ENCODE measurements at regions not wholly inside any gene's neighbourhood (a gene's known extent, or its start where the extent isn't known, plus 50 kb on each side); places are given as distances from the start of the nearest gene placed in this dataset.
"Not testable (repeated sequence)": the region's sequence is repeated elsewhere in the genome, so short reads cannot be mapped to it uniquely, and the experiment has no call there.

GRCh38 chr21:9883047-9883446 lies 638.3 kb upstream of the TPTE start:
- 21% methylated on average over 2 of the region's 2 CpGs for WGBS
- not testable (repeated sequence) for H3K9me3 ChIP-seq (ENCODE audit: control insufficient read depth in 4 of 4, low read length in 3 of 4)

DNA sequence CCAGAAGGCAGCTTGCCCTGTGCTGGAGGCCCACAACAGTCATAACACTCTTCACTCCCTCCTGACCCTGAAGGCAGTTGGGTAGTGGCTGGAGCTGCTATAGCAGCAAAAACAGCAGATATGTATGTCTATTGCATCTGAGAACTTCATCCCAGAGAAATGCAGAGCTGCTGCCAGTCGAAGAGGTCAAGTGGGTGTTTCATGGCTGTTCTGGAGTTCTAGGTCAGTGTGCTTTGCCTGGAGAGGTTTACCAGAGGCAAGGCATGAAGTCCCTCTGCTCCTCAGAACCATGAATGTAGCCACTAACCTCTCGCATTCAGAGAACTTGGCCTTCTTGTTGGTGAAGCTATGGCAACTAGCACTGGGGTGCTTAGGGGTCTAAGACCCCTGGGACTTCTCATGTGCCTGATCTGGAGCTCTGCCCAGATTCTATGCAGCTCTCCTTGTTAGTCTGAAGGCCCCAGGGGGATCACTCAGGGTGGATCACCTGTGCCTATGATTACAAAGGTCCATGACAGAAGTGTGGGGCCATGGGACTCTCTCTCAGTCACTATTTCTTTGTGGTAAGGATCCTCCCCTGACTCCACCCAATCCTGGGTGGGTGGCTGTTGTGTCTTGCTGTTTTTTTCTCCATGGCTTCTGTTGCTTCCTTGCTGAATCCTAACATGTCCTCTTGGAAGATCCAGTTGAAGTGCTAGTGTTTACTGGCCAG lies 637.7 kb upstream of the TPTE start:
- H3K27me3 ChIP-seq (ENCODE audit: control insufficient read depth in 4 of 4, insufficient read depth in 4 of 4, low read length in 3 of 4); H3K4me1 ChIP-seq (ENCODE audit: control insufficient read depth in 4 of 4, insufficient read depth in 4 of 4, low read length in 3 of 4); H3K27ac ChIP-seq (ENCODE audit: low read depth in 1 of 2, low read length in 2 of 2); H3K9ac ChIP-seq (ENCODE audit: low read depth in 1 of 2, low read length in 2 of 2); DNase-seq (ENCODE audit: low spot score); H3K36me3 ChIP-seq (ENCODE audit: control insufficient read depth in 4 of 4, insufficient read depth in 3 of 4, low read depth in 1 of 4, low read length in 3 of 4); H3K4me3 ChIP-seq (ENCODE audit: low read depth in 1 of 3, low read length in 3 of 3); H3K9me3 ChIP-seq (ENCODE audit: control insufficient read depth in 4 of 4, low read length in 3 of 4): not testable (repeated sequence)
- 44% methylated on average over 2 of the region's 2 CpGs for WGBS

More at GRCh38 chr21:9883047-9883446, 638.3 kb upstream of the TPTE start:
- H3K27me3 ChIP-seq (ENCODE audit: control insufficient read depth in 4 of 4, insufficient read depth in 4 of 4, low read length in 3 of 4); H3K9ac ChIP-seq (ENCODE audit: low read depth in 1 of 2, low read length in 2 of 2); H3K27ac ChIP-seq (ENCODE audit: low read depth in 1 of 2, low read length in 2 of 2); H3K36me3 ChIP-seq (ENCODE audit: control insufficient read depth in 4 of 4, insufficient read depth in 3 of 4, low read depth in 1 of 4, low read length in 3 of 4); DNase-seq (ENCODE audit: low spot score); H3K4me1 ChIP-seq (ENCODE audit: control insufficient read depth in 4 of 4, insufficient read depth in 4 of 4, low read length in 3 of 4); H3K4me3 ChIP-seq (ENCODE audit: low read depth in 1 of 3, low read length in 3 of 3): not testable (repeated sequence)

GRCh38 chr21:9888500-9888899 lies 632.9 kb upstream of the TPTE start:
- 52% methylated on average over 6 of the region's 6 CpGs for WGBS
- not testable (repeated sequence) for H3K9ac ChIP-seq (ENCODE audit: low read depth in 1 of 2, low read length in 2 of 2); DNase-seq (ENCODE audit: low spot score); H3K4me3 ChIP-seq (ENCODE audit: low read depth in 1 of 3, low read length in 3 of 3); H3K4me1 ChIP-seq (ENCODE audit: control insufficient read depth in 4 of 4, insufficient read depth in 4 of 4, low read length in 3 of 4); H3K27me3 ChIP-seq (ENCODE audit: control insufficient read depth in 4 of 4, insufficient read depth in 4 of 4, low read length in 3 of 4); H3K9me3 ChIP-seq (ENCODE audit: control insufficient read depth in 4 of 4, low read length in 3 of 4); H3K27ac ChIP-seq (ENCODE audit: low read depth in 1 of 2, low read length in 2 of 2); H3K36me3 ChIP-seq (ENCODE audit: control insufficient read depth in 4 of 4, insufficient read depth in 3 of 4, low read depth in 1 of 4, low read length in 3 of 4)

DNA sequence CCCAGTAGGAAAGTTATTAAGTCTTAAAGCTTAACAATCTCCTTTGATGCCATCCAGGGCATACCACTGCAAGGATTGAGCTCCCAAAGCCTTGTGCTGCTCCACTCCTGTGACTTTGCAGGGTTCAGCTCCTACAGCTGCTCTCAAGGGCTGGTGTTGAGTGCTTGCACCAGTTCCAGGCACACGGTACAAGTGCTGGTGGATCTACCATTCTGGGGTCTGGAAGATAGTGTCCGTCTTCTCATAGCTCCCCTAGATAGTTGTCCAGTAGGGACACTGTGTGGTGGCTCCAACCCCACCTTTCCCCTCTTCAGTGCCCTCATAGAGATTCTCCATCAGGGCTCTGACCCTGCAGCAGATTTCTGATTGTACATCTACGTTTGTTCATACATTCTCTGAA lies 617.8 kb upstream of the TPTE start:
- 46% methylated on average over 3 of the region's 3 CpGs for WGBS
- not testable (repeated sequence) for DNase-seq (ENCODE audit: low spot score); H3K9me3 ChIP-seq (ENCODE audit: control insufficient read depth in 4 of 4, low read length in 3 of 4); H3K9ac ChIP-seq (ENCODE audit: low read depth in 1 of 2, low read length in 2 of 2); H3K27me3 ChIP-seq (ENCODE audit: control insufficient read depth in 4 of 4, insufficient read depth in 4 of 4, low read length in 3 of 4); H3K4me1 ChIP-seq (ENCODE audit: control insufficient read depth in 4 of 4, insufficient read depth in 4 of 4, low read length in 3 of 4); H3K36me3 ChIP-seq (ENCODE audit: control insufficient read depth in 4 of 4, insufficient read depth in 3 of 4, low read depth in 1 of 4, low read length in 3 of 4); H3K27ac ChIP-seq (ENCODE audit: low read depth in 1 of 2, low read length in 2 of 2); H3K4me3 ChIP-seq (ENCODE audit: low read depth in 1 of 3, low read length in 3 of 3)

DNA sequence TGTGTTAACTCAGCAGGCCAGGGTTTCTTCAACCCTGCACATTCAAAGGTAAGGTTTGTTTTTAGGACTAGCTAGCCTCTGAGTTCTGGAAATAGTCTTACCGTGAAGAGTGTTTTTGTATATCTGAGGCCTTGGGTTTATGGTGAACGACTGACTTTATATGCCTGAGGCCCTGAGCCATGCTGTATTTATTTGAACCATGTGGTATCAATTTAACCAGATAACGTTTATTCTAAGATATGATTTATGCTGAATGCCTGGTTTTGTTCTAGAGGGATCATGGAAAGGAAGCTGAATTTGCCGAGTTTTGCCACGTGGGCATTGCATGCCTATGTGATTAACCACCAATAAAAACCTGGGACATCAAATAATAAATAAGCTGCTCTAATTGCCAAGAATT lies 607.2 kb upstream of the TPTE start:
- H3K36me3 ChIP-seq (ENCODE audit: control insufficient read depth in 4 of 4, insufficient read depth in 3 of 4, low read depth in 1 of 4, low read length in 3 of 4); H3K27me3 ChIP-seq (ENCODE audit: control insufficient read depth in 4 of 4, insufficient read depth in 4 of 4, low read length in 3 of 4); H3K9ac ChIP-seq (ENCODE audit: low read depth in 1 of 2, low read length in 2 of 2); H3K4me1 ChIP-seq (ENCODE audit: control insufficient read depth in 4 of 4, insufficient read depth in 4 of 4, low read length in 3 of 4); H3K27ac ChIP-seq (ENCODE audit: low read depth in 1 of 2, low read length in 2 of 2); DNase-seq (ENCODE audit: low spot score); H3K9me3 ChIP-seq (ENCODE audit: control insufficient read depth in 4 of 4, low read length in 3 of 4); H3K4me3 ChIP-seq (ENCODE audit: low read depth in 1 of 3, low read length in 3 of 3): not testable (repeated sequence)
- 31% methylated on average over 5 of the region's 5 CpGs for WGBS

- H3K9ac ChIP-seq (ENCODE audit: low read depth in 1 of 2, low read length in 2 of 2); H3K4me3 ChIP-seq (ENCODE audit: low read depth in 1 of 3, low read length in 3 of 3); H3K9me3 ChIP-seq (ENCODE audit: control insufficient read depth in 4 of 4, low read length in 3 of 4); H3K4me1 ChIP-seq (ENCODE audit: control insufficient read depth in 4 of 4, insufficient read depth in 4 of 4, low read length in 3 of 4); H3K36me3 ChIP-seq (ENCODE audit: control insufficient read depth in 4 of 4, insufficient read depth in 3 of 4, low read depth in 1 of 4, low read length in 3 of 4); H3K27me3 ChIP-seq (ENCODE audit: control insufficient read depth in 4 of 4, insufficient read depth in 4 of 4, low read length in 3 of 4); H3K27ac ChIP-seq (ENCODE audit: low read depth in 1 of 2, low read length in 2 of 2); DNase-seq (ENCODE audit: low spot score): not testable (repeated sequence)
- 20% methylated on average over 1 of the region's 1 CpG for WGBS
These were observed 601.9 kb upstream of the TPTE start for GRCh38 chr21:9919446-9919845.

- H3K4me3 ChIP-seq (ENCODE audit: low read depth in 1 of 3, low read length in 3 of 3); H3K9me3 ChIP-seq (ENCODE audit: control insufficient read depth in 4 of 4, low read length in 3 of 4); DNase-seq (ENCODE audit: low spot score); H3K27ac ChIP-seq (ENCODE audit: low read depth in 1 of 2, low read length in 2 of 2); H3K36me3 ChIP-seq (ENCODE audit: control insufficient read depth in 4 of 4, insufficient read depth in 3 of 4, low read depth in 1 of 4, low read length in 3 of 4); H3K4me1 ChIP-seq (ENCODE audit: control insufficient read depth in 4 of 4, insufficient read depth in 4 of 4, low read length in 3 of 4); H3K9ac ChIP-seq (ENCODE audit: low read depth in 1 of 2, low read length in 2 of 2); H3K27me3 ChIP-seq (ENCODE audit: control insufficient read depth in 4 of 4, insufficient read depth in 4 of 4, low read length in 3 of 4): not testable (repeated sequence)
- WGBS, result 68% methylated on average over 7 of the region's 7 CpGs
These were observed 577.7 kb upstream of the TPTE start for GRCh38 chr21:9943639-9944038.

DNA sequence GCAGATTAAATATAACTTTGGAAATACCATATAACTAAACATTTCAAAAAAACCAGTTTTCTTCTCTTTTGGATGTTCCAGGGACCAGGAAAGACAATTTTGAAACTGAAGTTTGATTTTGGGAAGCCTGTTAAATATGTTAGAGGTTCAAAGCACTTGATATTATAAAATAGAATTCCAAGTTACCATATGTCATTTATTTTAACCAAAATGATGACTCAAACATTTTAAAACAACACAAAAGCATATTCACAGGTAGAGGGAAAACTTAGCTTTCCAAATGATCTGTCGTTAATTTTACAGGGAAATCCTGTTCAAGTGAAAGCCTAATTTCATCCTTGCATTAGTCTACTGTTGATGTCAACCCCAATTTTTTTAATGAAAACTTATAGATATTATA lies 575.3 kb upstream of the TPTE start:
- not testable (repeated sequence) for H3K9ac ChIP-seq (ENCODE audit: low read depth in 1 of 2, low read length in 2 of 2); H3K4me3 ChIP-seq (ENCODE audit: low read depth in 1 of 3, low read length in 3 of 3); H3K27ac ChIP-seq (ENCODE audit: low read depth in 1 of 2, low read length in 2 of 2); H3K27me3 ChIP-seq (ENCODE audit: control insufficient read depth in 4 of 4, insufficient read depth in 4 of 4, low read length in 3 of 4); H3K4me1 ChIP-seq (ENCODE audit: control insufficient read depth in 4 of 4, insufficient read depth in 4 of 4, low read length in 3 of 4); H3K9me3 ChIP-seq (ENCODE audit: control insufficient read depth in 4 of 4, low read length in 3 of 4); DNase-seq (ENCODE audit: low spot score); H3K36me3 ChIP-seq (ENCODE audit: control insufficient read depth in 4 of 4, insufficient read depth in 3 of 4, low read depth in 1 of 4, low read length in 3 of 4)
- 9% methylated on average over 1 of the region's 1 CpG for WGBS
